HEK293 (cell line): ENCODE measurements at regions not wholly inside any gene's neighbourhood (a gene's known extent, or its start where the extent isn't known, plus 50 kb on each side); places are given as distances from the start of the nearest gene placed in this dataset.

Source experiments
- CTCF ChIA-PET: fragments of 350-600 bp; formaldehyde crosslinking; extraction: SDS; loops from one replicate; lab custom pipeline; 2021; ENCODE audit warnings: antibody characterized with exemption; lab: Yijun Ruan, JAX
- POLR2A ChIA-PET: fragments of 300-600 bp; formaldehyde crosslinking; extraction: SDS; loops from one replicate; lab custom pipeline; 2020; ENCODE audit warnings: antibody characterized with exemption, inconsistent platforms; lab: Yijun Ruan, JAX
- H3K27ac ChIP-seq: fragments of 200-500 bp; sonication (Bioruptor generic); 2 replicates; pipeline ENCODE4 v1.5.1; 2014; ENCODE audit warnings: low read depth, low read length, control low read depth, inconsistent platforms; ENCODE audit errors: extremely low read depth
- H3K36me3 ChIP-seq, 2 experiments: fragments of 200-500 bp in 1 of 2; sonication (Bioruptor generic) in 1 of 2; 1 replicate in 1 of 2; 2 replicates in 1 of 2; pipeline ENCODE4 v1.5.1; 2014 to 2017; ENCODE audit warnings: inconsistent platforms in 2 of 2, low read length in 2 of 2; ENCODE audit not compliant: control insufficient read depth in 2 of 2, insufficient read depth in 1 of 2
- H3K4me1 ChIP-seq: fragments of 200-500 bp; sonication (Bioruptor generic); 2 replicates; pipeline ENCODE4 v1.5.1; 2014; ENCODE audit warnings: mild to moderate bottlenecking, low read length, inconsistent platforms; ENCODE audit not compliant: control insufficient read depth, insufficient read depth
- H3K4me3 ChIP-seq: 2 replicates; pipeline ENCODE4 v1.5.1; 2011; ENCODE audit warnings: low read depth, mild to moderate bottlenecking, control low read depth, low read length, moderate library complexity
- H3K9me3 ChIP-seq: fragments of 200-500 bp; sonication (Bioruptor generic); 2 replicates; pipeline ENCODE4 v1.5.1; 2014; ENCODE audit warnings: low read depth, low read length, inconsistent platforms; ENCODE audit not compliant: control insufficient read depth, insufficient read depth
- MEIS1 ChIP-seq: sonication (generic); formaldehyde crosslinking; IDR thresholded peaks from 2 replicates; pipeline ENCODE4 v1.8.1; 2022; ENCODE audit warnings: missing genetic modification reagents, mild to moderate bottlenecking, borderline replicate concordance
- PRDM6 ChIP-seq: fragments of 450-650 bp; formaldehyde crosslinking; IDR thresholded peaks from 2 replicates; pipeline ENCODE4 v1.5.1; 2017; ENCODE audit warnings: missing biosample characterization, missing genetic modification characterization
- RBAK ChIP-seq: fragments of 450-650 bp; formaldehyde crosslinking; IDR thresholded peaks from 2 replicates; pipeline ENCODE4 v1.5.1; 2016; ENCODE audit warnings: missing biosample characterization, missing genetic modification characterization
- SP3 ChIP-seq: fragments of 450-650 bp; formaldehyde crosslinking; IDR thresholded peaks from 2 replicates; pipeline ENCODE4 v1.5.1; 2016; ENCODE audit warnings: missing biosample characterization, missing genetic modification characterization
- SP7 ChIP-seq: fragments of 450-650 bp; formaldehyde crosslinking; IDR thresholded peaks from 2 replicates; pipeline ENCODE4 v1.5.1; 2016; ENCODE audit warnings: missing biosample characterization, missing genetic modification characterization
- TRIM28 ChIP-seq: IDR thresholded peaks from 2 replicates; pipeline ENCODE4 v1.6.1; 2011; ENCODE audit warnings: low read length, control low read depth, borderline replicate concordance
- ZNF132 ChIP-seq: fragments of 450-650 bp; formaldehyde crosslinking; IDR thresholded peaks from 2 replicates; pipeline ENCODE4 v1.5.1; 2017; ENCODE audit warnings: missing biosample characterization, missing genetic modification characterization, borderline replicate concordance
- ZNF155 ChIP-seq: fragments of 450-650 bp; formaldehyde crosslinking; IDR thresholded peaks from 2 replicates; pipeline ENCODE4 v1.5.1; 2016; ENCODE audit warnings: missing biosample characterization, missing genetic modification characterization
- ZNF2 ChIP-seq: fragments of 450-650 bp; formaldehyde crosslinking; IDR thresholded peaks from 2 replicates; pipeline ENCODE4 v1.5.1; 2016; ENCODE audit warnings: missing biosample characterization, missing genetic modification characterization
- ZNF211 ChIP-seq: fragments of 450-650 bp; formaldehyde crosslinking; IDR thresholded peaks from 2 replicates; pipeline ENCODE4 v1.5.1; 2016; ENCODE audit warnings: low read depth, missing biosample characterization, missing genetic modification characterization
- ZNF266 ChIP-seq: fragments of 450-650 bp; formaldehyde crosslinking; IDR thresholded peaks from 2 replicates; pipeline ENCODE4 v1.5.1; 2016; ENCODE audit warnings: missing biosample characterization, missing genetic modification characterization, low read depth
- ZNF335 ChIP-seq: fragments of 450-650 bp; formaldehyde crosslinking; conservative IDR thresholded peaks from 2 replicates; pipeline ENCODE4 v1.5.1; 2016; ENCODE audit warnings: missing biosample characterization, missing genetic modification characterization
- ZNF488 ChIP-seq: fragments of 450-650 bp; formaldehyde crosslinking; IDR thresholded peaks from 2 replicates; pipeline ENCODE4 v1.5.1; 2016; ENCODE audit warnings: missing biosample characterization, missing genetic modification characterization
- ZNF549 ChIP-seq: fragments of 450-650 bp; IDR thresholded peaks from 2 replicates; pipeline ENCODE4 v1.5.1; 2018; ENCODE audit warnings: missing biosample characterization, missing genetic modification characterization, mild to moderate bottlenecking, inconsistent platforms, moderate library complexity
- ZNF629 ChIP-seq: fragments of 450-650 bp; formaldehyde crosslinking; IDR thresholded peaks from 2 replicates; pipeline ENCODE4 v1.5.1; 2017; ENCODE audit warnings: missing biosample characterization, missing genetic modification characterization
- ZNF639 ChIP-seq: fragments of 450-650 bp; formaldehyde crosslinking; IDR thresholded peaks from 2 replicates; pipeline ENCODE4 v1.5.1; 2016; ENCODE audit warnings: missing biosample characterization, missing genetic modification characterization
- ZNF677 ChIP-seq: fragments of 450-650 bp; IDR thresholded peaks from 2 replicates; pipeline ENCODE4 v1.5.0; 2018; ENCODE audit warnings: missing biosample characterization, mild to moderate bottlenecking, missing genetic modification characterization, moderate library complexity
- ZNF701 ChIP-seq: fragments of 450-650 bp; formaldehyde crosslinking; IDR thresholded peaks from 2 replicates; pipeline ENCODE4 v1.5.1; 2016; ENCODE audit warnings: missing biosample characterization, missing genetic modification characterization
- ZNF776 ChIP-seq: fragments of 450-650 bp; formaldehyde crosslinking; IDR thresholded peaks from 2 replicates; pipeline ENCODE4 v1.5.0; 2017; ENCODE audit warnings: missing biosample characterization, missing genetic modification characterization, borderline replicate concordance
- ZNF830 ChIP-seq: fragments of 450-650 bp; IDR thresholded peaks from 2 replicates; pipeline ENCODE4 v1.5.0; 2018; ENCODE audit warnings: missing biosample characterization, missing genetic modification characterization, low read depth, mild to moderate bottlenecking, moderate library complexity
- ZSCAN16 ChIP-seq: fragments of 450-650 bp; formaldehyde crosslinking; IDR thresholded peaks from 2 replicates; pipeline ENCODE4 v1.5.1; 2016; ENCODE audit warnings: missing biosample characterization, missing genetic modification characterization
- TF ChIP-seq, protein P1 (sequence below): fragments of 450-650 bp; formaldehyde crosslinking; conservative IDR thresholded peaks from 2 replicates; pipeline ENCODE4 v1.5.1; 2016; ENCODE audit warnings: low read depth, missing biosample characterization, missing genetic modification characterization

- H3K27ac ChIP-seq = no peak overlapping the region
Measured at GRCh38 chr16:63488955-63489354, 1452.7 kb upstream of the CDH8 start.

GRCh38 chr16:63481060-63481459 is 1444.8 kb upstream of the CDH8 start:
- Histone ChIP-seq H3K36me3 (no peaks in the 10 kb centered on the region), H3K4me3 (no peak overlapping the region), H3K27ac (no peak overlapping the region), H3K9me3 (no peaks in the 10 kb centered on the region), H3K4me1 (no peaks in the 10 kb centered on the region)
- POLR2A ChIA-PET = no interaction called here
- CTCF ChIA-PET = no interaction called here
- TF ChIP-seq ZNF132 (tag by site-specific recombination) (no peak), ZNF211 (tag by site-specific recombination) (no peak), ZNF701 (tag by site-specific recombination) (no peak), ZNF629 (no peak), MEIS1 (CRISPR knock-in tag) (no peak), ZNF776 (tag by site-specific recombination) (no peak), SP7 (tag by site-specific recombination) (no peak), ZNF830 (tag by site-specific recombination) (no peak), TRIM28 (no peak), ZNF155 (tag by site-specific recombination) (no peak), ZNF549 (tag by site-specific recombination) (no peak)
- TF ChIP-seq, protein P1, sequence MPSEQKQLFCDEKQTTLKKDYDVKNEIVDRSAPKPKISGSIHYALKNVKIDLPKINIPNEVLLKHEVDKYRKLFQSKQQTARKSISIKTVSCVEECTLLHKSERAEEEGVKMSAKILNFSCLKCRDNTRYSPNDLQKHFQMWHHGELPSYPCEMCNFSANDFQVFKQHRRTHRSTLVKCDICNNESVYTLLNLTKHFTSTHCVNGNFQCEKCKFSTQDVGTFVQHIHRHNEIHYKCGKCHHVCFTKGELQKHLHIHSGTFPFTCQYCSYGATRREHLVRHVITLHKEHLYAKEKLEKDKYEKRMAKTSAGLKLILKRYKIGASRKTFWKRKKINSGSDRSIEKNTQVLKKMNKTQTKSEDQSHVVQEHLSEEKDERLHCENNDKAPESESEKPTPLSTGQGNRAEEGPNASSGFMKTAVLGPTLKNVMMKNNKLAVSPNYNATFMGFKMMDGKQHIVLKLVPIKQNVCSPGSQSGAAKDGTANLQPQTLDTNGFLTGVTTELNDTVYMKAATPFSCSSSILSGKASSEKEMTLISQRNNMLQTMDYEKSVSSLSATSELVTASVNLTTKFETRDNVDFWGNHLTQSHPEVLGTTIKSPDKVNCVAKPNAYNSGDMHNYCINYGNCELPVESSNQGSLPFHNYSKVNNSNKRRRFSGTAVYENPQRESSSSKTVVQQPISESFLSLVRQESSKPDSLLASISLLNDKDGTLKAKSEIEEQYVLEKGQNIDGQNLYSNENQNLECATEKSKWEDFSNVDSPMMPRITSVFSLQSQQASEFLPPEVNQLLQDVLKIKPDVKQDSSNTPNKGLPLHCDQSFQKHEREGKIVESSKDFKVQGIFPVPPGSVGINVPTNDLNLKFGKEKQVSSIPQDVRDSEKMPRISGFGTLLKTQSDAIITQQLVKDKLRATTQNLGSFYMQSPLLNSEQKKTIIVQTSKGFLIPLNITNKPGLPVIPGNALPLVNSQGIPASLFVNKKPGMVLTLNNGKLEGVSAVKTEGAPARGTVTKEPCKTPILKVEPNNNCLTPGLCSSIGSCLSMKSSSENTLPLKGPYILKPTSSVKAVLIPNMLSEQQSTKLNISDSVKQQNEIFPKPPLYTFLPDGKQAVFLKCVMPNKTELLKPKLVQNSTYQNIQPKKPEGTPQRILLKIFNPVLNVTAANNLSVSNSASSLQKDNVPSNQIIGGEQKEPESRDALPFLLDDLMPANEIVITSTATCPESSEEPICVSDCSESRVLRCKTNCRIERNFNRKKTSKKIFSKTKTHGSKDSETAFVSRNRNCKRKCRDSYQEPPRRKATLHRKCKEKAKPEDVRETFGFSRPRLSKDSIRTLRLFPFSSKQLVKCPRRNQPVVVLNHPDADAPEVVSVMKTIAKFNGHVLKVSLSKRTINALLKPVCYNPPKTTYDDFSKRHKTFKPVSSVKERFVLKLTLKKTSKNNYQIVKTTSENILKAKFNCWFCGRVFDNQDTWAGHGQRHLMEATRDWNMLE = no peak

More at GRCh38 chr16:63488955-63489354, 1452.7 kb upstream of the CDH8 start:
- no peaks in the 10 kb centered on the region for H3K36me3 ChIP-seq
- ChIA-PET POLR2A (no interaction called here), CTCF (no interaction called here)
- TF ChIP-seq ZNF2 (tag by site-specific recombination) (no peak), ZNF488 (tag by site-specific recombination) (no peak), RBAK (tag by site-specific recombination) (no peak), ZNF266 (tag by site-specific recombination) (no peak), ZNF639 (no peak), ZSCAN16 (tag by site-specific recombination) (no peak), ZNF677 (no peak), MEIS1 (CRISPR knock-in tag) (no peak), ZNF335 (tag by site-specific recombination) (no peak), SP3 (tag by site-specific recombination) (no peak), PRDM6 (no peak)
- H3K4me3 ChIP-seq = no peak overlapping the region
- no peaks in the 10 kb centered on the region for H3K9me3 ChIP-seq
- no peaks in the 10 kb centered on the region for H3K4me1 ChIP-seq
